ENCODE measurements at regions not wholly inside any gene's neighbourhood (a gene's known extent, or its start where the extent isn't known, plus 50 kb on each side); places are given as distances from the start of the nearest gene placed in this dataset.
A peak's percentile ranks its signal among the peaks of the same experiment; 100 is the strongest.

- DNase-seq: no peak
Observed at GRCh38 chr4:128600996-128601871, 208.3 kb upstream of the JADE1 start.

- no peak for DNase-seq
Observed at GRCh38 chr4:128600410-128600809, 209.1 kb upstream of the JADE1 start.

GRCh38 chr4:128597500-128597899, 212.0 kb upstream of the JADE1 start:
- DNase-seq: no peak

- no peak for DNase-seq
Observed at GRCh38 chr4:128596853-128597252, 212.6 kb upstream of the JADE1 start.

- no peak for DNase-seq
Observed at GRCh38 chr4:128596115-128596514, 213.4 kb upstream of the JADE1 start.

- no peak for DNase-seq
Observed at GRCh38 chr4:128591482-128591881, 218.0 kb upstream of the JADE1 start.

GRCh38 chr4:128590773-128591172, 218.7 kb upstream of the JADE1 start:
- no peak for DNase-seq

GRCh38 chr4:128590034-128590740, 219.3 kb upstream of the JADE1 start:
- no peak for DNase-seq

GRCh38 chr4:128589384-128589965, 220.0 kb upstream of the JADE1 start:
- no peak for DNase-seq

GRCh38 chr4:128587382-128587781, 222.1 kb upstream of the JADE1 start:
- no peak for DNase-seq

- DNase-seq: no peak
Observed at GRCh38 chr4:128583753-128584712, 225.5 kb upstream of the JADE1 start.

- no peak for DNase-seq
Observed at GRCh38 chr4:128582427-128582870, 227.1 kb upstream of the JADE1 start.

- no peak for DNase-seq
Observed at GRCh38 chr4:128579154-128579853, 230.2 kb upstream of the JADE1 start.

GRCh38 chr4:128574706-128575105, 234.8 kb upstream of the JADE1 start:
- peak; percentile 56 for DNase-seq

- no peak for DNase-seq
Observed at GRCh38 chr4:128573781-128574508, 235.6 kb upstream of the JADE1 start.

GRCh38 chr4:128572778-128573241, 236.7 kb upstream of the JADE1 start:
- DNase-seq: no peak

GRCh38 chr4:128571747-128572146, 237.8 kb upstream of the JADE1 start:
- no peak for DNase-seq

- no peak for DNase-seq
Observed at GRCh38 chr4:128570387-128570975, 239.0 kb upstream of the JADE1 start.

GRCh38 chr4:128566693-128567092, 242.8 kb upstream of the JADE1 start:
- no peak for DNase-seq

GRCh38 chr4:128565565-128566186, 243.8 kb upstream of the JADE1 start:
- no peak for DNase-seq
